ENCODE measurements at regions not wholly inside any gene's neighbourhood (a gene's known extent, or its start where the extent isn't known, plus 50 kb on each side); places are given as distances from the start of the nearest gene placed in this dataset.
A peak's percentile ranks its signal among the peaks of the same experiment; 100 is the strongest.

- no peak overlapping the region for H3K4me3 ChIP-seq
- no peak for DNase-seq
- H3K27me3 ChIP-seq = no peaks in the 10 kb centered on the region
- H3K9me3 ChIP-seq = no peaks in the 10 kb centered on the region
- H3K36me3 ChIP-seq = no peaks in the 10 kb centered on the region
- peaks cover 0 to 4% (median 0%) of the 10 kb centered on the region in 4 donors for H3K4me1 ChIP-seq
- peak overlapping the region in 1 of 4 donors; percentile 61 for H3K27ac ChIP-seq
- TF ChIP-seq POLR2A (IDR thresholded peaks at IDR 0.05) (no peak), CTCF (IDR thresholded peaks at IDR 0.05) (no peak)
Measured at GRCh38 chr22:27203276-27203660, 545.9 kb downstream of the MIAT start.

- Histone ChIP-seq H3K27ac (no peak overlapping the region), H3K4me1 (peaks cover 0 to 4% (median 0%) of the 10 kb centered on the region in 4 donors), H3K4me3 (no peak overlapping the region), H3K9me3 (no peaks in the 10 kb centered on the region), H3K27me3 (no peaks in the 10 kb centered on the region), H3K36me3 (no peaks in the 10 kb centered on the region)
- TF ChIP-seq POLR2A (IDR thresholded peaks at IDR 0.05) = no peak
- TF ChIP-seq CTCF (IDR thresholded peaks at IDR 0.05) = no peak
- DNase-seq = no peak
Measured at GRCh38 chr22:27204280-27204679, 546.9 kb downstream of the MIAT start.

GRCh38 chr22:27204817-27205216 lies 547.4 kb downstream of the MIAT start:
- no peaks in the 10 kb centered on the region for H3K9me3 ChIP-seq
- no peak overlapping the region for H3K27ac ChIP-seq
- no peak for TF ChIP-seq CTCF (IDR thresholded peaks at IDR 0.05)
- no peak for TF ChIP-seq POLR2A (IDR thresholded peaks at IDR 0.05)
- H3K4me3 ChIP-seq = no peak overlapping the region
- no peak for DNase-seq
- peaks cover 0 to 4% (median 0%) of the 10 kb centered on the region in 4 donors for H3K4me1 ChIP-seq
- H3K36me3 ChIP-seq = no peaks in the 10 kb centered on the region
- no peaks in the 10 kb centered on the region for H3K27me3 ChIP-seq

GRCh38 chr22:27205492-27206373 lies 548.3 kb downstream of the MIAT start:
- DNase-seq = no peak
- H3K27ac ChIP-seq = no peak overlapping the region

GRCh38 chr22:27206374-27207133 lies 549.2 kb downstream of the MIAT start:
- H3K27me3 ChIP-seq = no peaks in the 10 kb centered on the region
- TF ChIP-seq POLR2A (IDR thresholded peaks at IDR 0.05) (no peak), CTCF (IDR thresholded peaks at IDR 0.05) (no peak)

More at GRCh38 chr22:27205492-27206373, 548.3 kb downstream of the MIAT start:
- H3K4me3 ChIP-seq = no peak overlapping the region
- no peak for TF ChIP-seq POLR2A (IDR thresholded peaks at IDR 0.05)
- TF ChIP-seq CTCF (IDR thresholded peaks at IDR 0.05) = no peak
- H3K4me1 ChIP-seq = peaks cover 0 to 4% (median 0%) of the 10 kb centered on the region in 4 donors
- H3K9me3 ChIP-seq = no peaks in the 10 kb centered on the region
- no peaks in the 10 kb centered on the region for H3K27me3 ChIP-seq
- H3K36me3 ChIP-seq = no peaks in the 10 kb centered on the region

More at GRCh38 chr22:27206374-27207133, 549.2 kb downstream of the MIAT start:
- Histone ChIP-seq H3K4me1 (peaks cover 0 to 4% (median 0%) of the 10 kb centered on the region in 4 donors), H3K27ac (no peak overlapping the region), H3K4me3 (no peak overlapping the region), H3K36me3 (no peaks in the 10 kb centered on the region), H3K9me3 (no peaks in the 10 kb centered on the region)
- no peak for DNase-seq

Data from Peyer's patch (tissue), 4 donors.